Iris pigment epithelial cell (primary cell): ENCODE measurements at regions not wholly inside any gene's neighbourhood (a gene's known extent, or its start where the extent isn't known, plus 50 kb on each side); places are given as distances from the start of the nearest gene placed in this dataset.

Source experiments
- DNase-seq: peaks from one replicate; pipeline ENCODE4 v3.0.0-alpha.2; 2011; ENCODE audit warnings: low read depth

GRCh38 chr16:9412915-9413264 lies 321.4 kb downstream of the HAPSTR1 start:
- DNase-seq = no peak

DNA sequence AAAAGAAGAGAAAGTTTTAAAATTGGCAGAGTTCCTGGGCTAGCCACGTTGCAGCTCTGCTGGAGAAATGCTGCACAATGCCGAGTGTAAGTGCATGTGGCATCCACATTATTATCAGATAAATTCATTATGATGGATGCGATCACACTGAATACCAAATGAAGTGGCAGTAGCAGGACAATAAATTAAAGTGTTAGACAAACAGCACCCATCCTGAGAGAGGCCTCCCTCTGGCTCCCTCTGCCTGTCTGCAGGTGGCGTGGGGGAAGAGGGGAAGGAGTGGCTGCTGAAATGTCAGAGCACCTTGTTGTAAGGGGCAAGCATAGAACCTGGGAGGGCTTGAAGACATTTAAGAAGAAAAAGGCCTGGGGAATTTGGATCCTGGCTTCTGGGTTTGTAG lies 324.1 kb downstream of the HAPSTR1 start:
- DNase-seq = no peak

DNA sequence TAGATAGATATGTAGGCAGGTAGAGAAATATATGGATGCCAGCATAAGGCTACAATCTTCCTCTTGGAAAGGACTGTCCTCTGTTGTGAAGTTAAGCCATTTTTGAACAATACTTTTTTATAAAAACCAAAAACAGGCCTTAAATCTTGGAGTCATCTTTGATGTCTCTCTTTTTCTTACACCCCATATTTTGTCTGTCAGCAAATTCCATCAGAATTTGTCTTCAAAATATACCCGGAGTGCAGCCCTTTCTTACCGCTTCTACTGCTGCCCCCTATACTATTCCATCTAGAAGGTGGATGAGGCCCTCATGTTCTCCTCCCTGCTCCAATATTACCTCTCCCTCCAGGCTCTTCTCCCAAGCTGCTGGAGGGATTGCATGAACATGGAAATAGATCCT lies 326.5 kb downstream of the HAPSTR1 start:
- DNase-seq = no peak

GRCh38 chr16:9419161-9419560 lies 327.7 kb downstream of the HAPSTR1 start:
- no peak for DNase-seq

GRCh38 chr16:9422762-9423513 lies 331.5 kb downstream of the HAPSTR1 start:
- no peak for DNase-seq

DNA sequence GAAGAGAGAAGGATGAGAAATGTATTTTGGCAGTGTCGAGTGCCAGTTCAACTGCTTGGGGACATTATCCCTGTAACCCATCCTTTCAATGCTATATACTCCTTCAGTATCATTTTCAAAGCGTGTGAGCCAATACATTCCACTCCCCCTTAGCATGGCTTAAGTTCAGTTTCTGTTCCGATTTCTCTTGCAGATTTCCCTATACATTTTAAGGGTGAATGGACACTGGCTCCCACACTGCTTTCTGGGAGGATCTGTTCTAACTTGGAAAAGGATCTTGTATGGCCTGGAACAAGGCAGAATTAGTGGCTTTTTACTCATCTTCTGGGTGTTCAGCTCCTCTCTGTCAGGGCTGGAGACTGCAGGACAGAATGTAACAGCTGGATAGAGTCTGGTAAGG lies 333.8 kb downstream of the HAPSTR1 start:
- no peak for DNase-seq

DNA sequence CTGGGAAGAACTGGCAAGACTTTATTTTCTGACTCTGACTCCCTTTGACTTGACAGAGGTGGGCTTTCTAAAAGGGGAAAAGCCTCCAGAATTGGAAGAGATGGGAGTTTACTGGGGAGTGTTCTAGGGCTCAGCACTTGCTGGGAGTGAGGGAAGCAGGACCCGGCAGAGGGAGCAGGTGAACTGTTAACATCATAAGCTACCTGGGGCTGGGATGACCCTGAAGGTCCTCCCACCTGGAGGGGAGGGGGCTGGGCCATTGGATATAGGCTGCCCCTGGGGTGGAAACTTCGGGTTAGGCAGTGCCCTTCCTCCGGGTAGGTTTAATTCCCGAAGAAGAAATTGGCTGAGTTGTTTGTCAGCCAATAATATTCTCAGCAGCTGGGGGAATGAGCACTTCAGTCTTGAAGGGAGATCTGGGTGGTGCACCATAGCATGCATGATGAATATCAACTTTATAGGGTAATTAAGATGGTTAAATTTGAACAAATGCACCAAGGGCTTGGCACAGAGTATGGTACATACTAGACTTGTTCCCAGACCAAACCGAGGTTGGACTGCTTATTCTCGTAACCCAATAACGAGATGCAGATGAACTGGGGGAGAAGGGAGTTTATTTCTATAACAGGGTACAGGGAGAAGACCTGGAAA lies 337.0 kb downstream of the HAPSTR1 start:
- DNase-seq = no peak

- no peak for DNase-seq
These were observed 338.3 kb downstream of the HAPSTR1 start for GRCh38 chr16:9429646-9430330.

GRCh38 chr16:9434659-9435058 lies 343.2 kb downstream of the HAPSTR1 start:
- DNase-seq = no peak

GRCh38 chr16:9436175-9436574 lies 344.7 kb downstream of the HAPSTR1 start:
- DNase-seq = no peak

DNA sequence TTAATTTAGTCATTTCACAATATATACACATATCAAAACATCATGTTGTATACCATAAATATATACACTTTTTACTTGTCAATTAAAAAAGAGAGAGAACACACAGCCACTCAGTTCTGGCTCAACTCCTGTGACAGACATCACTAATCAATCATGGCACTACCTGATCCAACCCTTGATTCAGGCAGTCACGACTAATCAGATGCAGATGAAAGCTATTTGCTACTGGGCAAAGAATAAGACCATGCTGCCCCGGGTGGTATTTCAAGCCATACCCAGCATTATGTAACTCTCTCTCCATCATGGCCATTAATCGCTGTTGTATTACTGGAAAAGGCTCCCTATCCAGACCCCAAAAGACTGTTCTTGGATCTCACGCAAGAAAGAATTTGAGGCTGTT lies 345.7 kb downstream of the HAPSTR1 start:
- no peak for DNase-seq

- no peak for DNase-seq
These were observed 347.5 kb downstream of the HAPSTR1 start for GRCh38 chr16:9438991-9439390.

DNA sequence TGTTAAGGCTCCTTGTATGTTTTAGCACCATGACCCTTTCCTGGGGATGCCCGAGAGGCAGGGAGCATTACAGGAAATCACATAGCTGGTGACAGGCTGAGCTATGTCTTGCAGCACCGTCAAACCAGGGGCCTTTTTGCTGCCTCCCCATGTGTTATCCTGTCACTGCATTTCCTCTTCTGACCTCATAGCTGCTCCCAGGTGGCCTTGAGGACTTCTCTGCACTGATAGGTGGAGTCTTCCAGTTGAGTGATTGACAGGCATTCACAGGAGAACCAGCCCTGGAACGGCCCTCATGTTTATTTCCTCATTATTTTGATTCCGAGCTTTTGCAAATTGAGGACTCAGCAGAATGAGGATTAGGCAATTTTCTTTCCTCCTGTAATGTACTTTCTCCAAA lies 349.6 kb downstream of the HAPSTR1 start:
- no peak for DNase-seq

GRCh38 chr16:9443864-9444263 lies 352.4 kb downstream of the HAPSTR1 start:
- DNase-seq = no peak

DNA sequence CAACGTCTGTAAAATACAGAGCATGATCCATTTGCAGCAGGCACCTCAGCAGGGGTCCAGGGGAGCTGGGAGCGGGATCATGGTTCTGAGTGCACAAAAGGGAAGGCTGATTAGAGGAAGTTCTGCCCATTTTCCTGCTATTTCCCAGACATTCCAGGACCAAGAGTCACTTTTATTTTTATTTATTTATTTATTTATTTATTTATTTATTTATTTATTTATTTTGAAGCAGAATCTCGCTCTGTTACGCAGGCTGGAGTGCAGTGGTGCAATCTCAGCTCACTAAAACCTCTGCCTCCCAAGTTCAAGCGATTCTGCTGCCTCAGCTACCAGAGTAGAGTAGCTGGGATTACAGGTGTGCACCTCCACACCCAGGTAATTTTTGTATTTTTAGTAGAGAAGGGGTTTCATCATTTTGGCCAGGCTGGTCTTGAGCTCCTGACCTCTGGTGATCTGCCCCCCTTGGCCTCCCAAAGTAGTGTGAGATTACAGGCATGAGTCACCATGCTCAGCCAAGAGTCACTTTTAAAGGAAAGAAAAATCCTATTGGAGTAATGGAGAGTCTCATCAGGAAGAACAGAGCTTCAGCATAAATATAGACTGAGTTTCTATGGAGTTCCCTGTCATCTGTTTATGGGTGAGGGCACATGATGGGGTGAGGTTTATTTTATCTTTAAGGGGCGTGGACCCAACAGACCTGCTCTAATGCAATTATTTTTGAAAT lies 355.2 kb downstream of the HAPSTR1 start:
- DNase-seq = no peak

DNA sequence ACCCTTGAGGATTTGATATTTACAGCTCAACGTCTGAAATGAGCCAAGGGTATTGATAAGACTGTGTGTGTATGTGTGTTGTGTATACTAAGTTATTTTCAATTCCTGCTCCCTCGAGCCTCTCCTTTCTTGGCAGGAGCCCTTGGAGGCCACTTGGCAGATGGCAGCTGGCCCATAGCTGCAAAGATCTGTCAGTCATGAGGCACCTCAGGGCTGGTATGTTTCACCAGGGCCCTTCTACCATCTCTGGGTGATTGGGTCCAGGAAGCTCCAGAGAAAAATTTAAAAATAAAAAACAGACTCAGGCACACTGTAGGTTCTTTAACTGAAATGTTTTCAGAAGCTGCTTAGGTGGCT lies 355.7 kb downstream of the HAPSTR1 start:
- no peak for DNase-seq

DNA sequence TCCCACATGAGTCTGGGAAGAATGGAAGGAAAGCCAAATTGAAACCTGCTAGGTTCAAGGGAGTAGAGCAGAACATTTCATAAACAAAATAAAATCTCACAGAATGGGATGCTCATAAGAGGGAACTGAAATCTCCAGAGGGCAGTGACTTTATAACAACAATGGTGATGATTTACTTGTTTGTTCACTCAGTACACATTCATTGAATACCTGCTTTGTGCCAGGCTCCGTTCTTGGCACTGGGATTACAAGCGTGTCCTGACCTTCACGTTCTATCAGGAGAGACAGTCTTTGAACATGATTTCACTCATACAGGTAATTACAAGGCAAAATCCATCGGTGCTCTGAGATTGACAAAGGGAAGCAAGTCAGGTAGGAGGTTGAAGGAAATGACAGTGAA lies 356.3 kb downstream of the HAPSTR1 start:
- no peak for DNase-seq

- DNase-seq = no peak
These were observed 358.2 kb downstream of the HAPSTR1 start for GRCh38 chr16:9449597-9449996.

DNA sequence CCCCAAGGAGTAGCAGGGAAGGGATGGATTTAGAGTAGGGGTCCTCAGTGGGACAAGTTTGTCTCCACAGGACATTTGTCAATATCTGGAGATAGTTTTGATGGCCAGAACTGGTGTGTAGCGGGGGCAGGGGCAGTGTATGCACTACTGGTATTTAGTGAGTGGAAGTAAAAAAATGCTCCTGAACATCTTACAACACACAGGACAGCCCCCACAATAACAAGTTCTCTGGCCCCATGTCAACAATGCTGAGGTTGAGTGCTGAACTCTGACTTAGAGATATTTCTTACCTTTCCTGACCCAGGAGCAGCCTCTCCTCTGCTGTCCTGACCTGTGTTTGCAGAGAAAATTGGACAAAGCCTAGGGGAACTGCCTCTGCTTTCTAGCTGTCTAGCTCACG lies 365.8 kb downstream of the HAPSTR1 start:
- DNase-seq = no peak

DNA sequence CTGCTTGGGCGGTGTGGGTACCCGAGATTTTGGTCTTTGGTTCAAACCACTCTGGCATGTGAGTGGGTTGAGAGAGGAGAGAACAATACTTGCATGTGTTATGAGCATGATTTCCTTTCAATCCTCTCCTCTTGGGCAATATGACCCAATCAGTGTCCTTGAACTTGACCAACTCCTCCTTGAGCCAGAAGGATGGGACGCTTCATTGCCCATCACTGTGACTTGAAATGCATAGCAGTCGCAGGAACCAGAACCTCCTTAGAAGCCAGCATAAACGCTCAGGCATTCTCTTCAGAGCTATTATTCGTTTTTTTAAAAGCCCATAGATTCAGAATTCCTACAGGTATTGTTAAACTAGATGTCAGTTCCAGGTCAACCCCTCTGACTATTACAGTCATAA lies 367.4 kb downstream of the HAPSTR1 start:
- DNase-seq = no peak

DNA sequence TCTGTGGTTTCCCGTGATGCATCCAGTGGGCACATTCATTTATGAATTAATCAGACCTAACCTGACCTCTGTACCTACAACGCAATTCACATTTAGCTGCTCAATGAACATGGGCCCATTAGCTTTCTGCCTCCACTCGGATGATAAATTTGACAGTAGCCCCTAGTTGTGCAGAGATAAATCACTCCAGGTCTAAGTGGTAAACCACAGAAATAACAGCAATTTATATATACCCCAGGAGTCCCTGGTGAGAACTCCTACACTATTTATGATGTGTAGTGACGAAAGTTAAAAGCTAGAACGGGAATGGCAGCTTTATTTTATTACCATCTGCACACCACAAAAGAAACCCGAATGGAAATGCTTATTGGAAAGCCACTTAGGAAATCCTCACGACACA lies 371.5 kb downstream of the HAPSTR1 start:
- no peak for DNase-seq

DNA sequence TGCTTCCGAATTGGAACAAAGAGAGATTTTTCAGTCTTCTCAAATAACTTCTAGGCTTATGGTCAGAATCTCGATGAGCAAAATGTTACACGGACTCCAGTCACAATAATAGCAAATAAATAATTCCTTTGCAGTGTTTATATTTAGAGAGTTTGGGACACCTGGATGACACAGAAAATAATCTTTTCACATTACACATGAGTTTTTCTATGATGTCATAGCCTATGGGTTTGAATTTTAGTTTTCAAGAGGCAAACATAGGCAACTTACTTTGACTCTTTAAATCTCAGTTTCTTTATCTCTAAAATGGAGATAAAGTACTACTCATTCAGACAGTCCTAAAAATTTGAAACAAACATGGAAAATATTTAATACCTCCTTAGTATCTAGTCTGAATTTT lies 372.0 kb downstream of the HAPSTR1 start:
- no peak for DNase-seq

DNA sequence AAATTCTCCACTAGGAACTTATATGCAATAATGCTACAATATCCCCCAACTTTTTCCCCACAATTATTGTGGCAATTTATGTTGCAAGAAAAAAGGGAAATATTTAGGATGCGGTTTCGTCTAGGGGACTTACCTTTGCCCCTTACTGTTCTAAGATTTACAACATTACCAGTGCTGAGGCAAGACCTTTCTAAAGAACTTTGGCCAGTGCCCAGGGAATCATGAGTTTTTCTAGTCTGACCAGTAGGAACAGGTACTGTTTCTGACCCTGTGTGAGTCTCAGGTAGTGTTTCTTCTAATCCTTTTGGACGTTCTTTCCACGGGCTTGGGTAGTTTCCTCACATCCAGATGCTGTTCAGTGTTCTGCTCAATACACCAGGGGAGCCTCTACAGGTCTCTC lies 373.7 kb downstream of the HAPSTR1 start:
- DNase-seq = no peak
